Renal cortical epithelial cell (primary cell): ENCODE measurements at regions not wholly inside any gene's neighbourhood (a gene's known extent, or its start where the extent isn't known, plus 50 kb on each side); places are given as distances from the start of the nearest gene placed in this dataset.
"Not testable (repeated sequence)": the region's sequence is repeated elsewhere in the genome, so short reads cannot be mapped to it uniquely, and the experiment has no call there.

Source experiments
- DNase-seq: peaks from one replicate; pipeline ENCODE4 v3.0.0-alpha.2; 2011; ENCODE audit warnings: low read depth

GRCh38 chr1:81220614-81221071 is 580.1 kb upstream of the ADGRL2 start:
- DNase-seq: no peak

GRCh38 chr1:81217058-81217457 is 583.7 kb upstream of the ADGRL2 start:
- DNase-seq: no peak

- no peak for DNase-seq
Observed at GRCh38 chr1:81213279-81213678, 587.5 kb upstream of the ADGRL2 start.

GRCh38 chr1:81209461-81209860 is 591.3 kb upstream of the ADGRL2 start:
- DNase-seq: no peak

GRCh38 chr1:81208441-81208840 is 592.3 kb upstream of the ADGRL2 start:
- no peak for DNase-seq

DNA sequence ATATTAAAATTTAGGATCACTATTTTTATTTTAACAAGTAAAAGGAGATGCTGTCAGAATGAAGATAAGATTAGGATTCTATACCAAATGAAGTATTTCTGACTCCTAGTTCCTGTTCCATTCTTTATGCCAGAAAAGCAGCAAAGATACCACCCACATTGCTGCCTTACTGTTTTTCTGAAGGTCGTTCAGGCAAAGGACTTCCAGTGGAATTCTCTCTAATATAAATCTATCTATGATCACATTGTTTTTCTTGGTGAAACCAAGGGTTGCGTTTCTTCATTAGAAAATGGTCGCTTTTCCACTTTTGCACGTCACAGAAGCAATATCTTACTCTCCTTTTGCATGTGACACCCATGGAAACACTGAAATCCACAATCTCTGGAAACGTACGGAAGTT is 594.8 kb upstream of the ADGRL2 start:
- DNase-seq: no peak

DNA sequence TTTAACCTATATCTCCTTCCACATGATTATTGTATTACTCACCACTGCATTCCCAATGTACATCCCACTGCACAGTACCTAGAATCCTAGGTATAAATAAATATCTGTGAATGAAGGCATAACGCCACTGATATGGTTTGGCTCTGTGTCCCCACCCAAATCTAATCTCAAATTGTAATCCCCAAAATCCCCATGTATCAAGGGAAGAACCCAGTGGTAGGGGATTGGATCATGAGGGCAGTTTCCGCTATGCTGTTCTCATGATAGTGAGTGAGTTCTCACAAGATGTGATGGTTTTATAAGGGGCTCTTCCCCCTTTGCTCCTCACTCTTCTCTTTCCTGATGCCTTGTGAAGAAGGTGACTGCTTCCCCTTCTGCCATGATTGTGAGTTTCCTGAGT is 599.0 kb upstream of the ADGRL2 start:
- DNase-seq: no peak

- no peak for DNase-seq
Observed at GRCh38 chr1:81197591-81197990, 603.1 kb upstream of the ADGRL2 start.

GRCh38 chr1:81192647-81193642 is 607.8 kb upstream of the ADGRL2 start:
- DNase-seq: no peak

DNA sequence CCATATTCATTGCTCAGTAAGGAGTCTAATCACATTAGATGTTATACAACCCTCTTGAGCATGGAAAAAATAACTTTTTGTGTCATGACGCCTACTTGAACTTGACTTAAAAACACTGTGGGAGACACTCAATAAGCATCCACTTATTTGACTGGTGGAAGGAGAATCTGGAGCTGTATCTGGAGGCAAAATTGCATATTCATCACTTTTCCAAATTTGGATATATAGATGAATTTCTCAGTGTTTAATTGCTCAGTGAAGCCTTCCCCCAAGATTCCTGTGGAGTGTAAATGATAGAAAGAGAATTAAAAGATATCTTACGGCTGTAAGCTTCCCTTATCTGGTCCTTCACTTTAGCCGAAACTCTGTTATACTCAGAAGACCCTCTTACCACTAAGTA is 610.7 kb upstream of the ADGRL2 start:
- no peak for DNase-seq

GRCh38 chr1:81187635-81188034 is 613.1 kb upstream of the ADGRL2 start:
- no peak for DNase-seq

- no peak for DNase-seq
Observed at GRCh38 chr1:81186261-81186660, 614.5 kb upstream of the ADGRL2 start.

DNA sequence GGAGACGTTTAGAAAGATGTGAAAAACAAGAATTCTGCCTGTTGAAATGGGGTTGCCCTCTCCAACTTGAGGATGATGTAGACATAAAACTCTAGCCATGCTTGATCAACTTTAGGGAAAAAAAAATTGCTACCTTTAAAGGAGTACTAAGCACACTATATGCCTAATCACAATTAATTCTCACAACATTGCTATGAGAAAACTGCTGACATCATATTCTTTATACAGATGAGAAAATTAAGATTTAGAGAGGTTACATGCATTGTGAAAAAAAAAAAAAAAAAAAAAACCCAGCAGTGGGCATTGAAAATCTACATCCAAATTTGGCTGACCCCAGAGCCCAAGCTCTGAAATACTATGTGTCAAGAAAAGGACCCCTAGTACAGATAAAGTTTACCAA is 617.2 kb upstream of the ADGRL2 start:
- no peak for DNase-seq

GRCh38 chr1:81183051-81183450 is 617.7 kb upstream of the ADGRL2 start:
- no peak for DNase-seq

DNA sequence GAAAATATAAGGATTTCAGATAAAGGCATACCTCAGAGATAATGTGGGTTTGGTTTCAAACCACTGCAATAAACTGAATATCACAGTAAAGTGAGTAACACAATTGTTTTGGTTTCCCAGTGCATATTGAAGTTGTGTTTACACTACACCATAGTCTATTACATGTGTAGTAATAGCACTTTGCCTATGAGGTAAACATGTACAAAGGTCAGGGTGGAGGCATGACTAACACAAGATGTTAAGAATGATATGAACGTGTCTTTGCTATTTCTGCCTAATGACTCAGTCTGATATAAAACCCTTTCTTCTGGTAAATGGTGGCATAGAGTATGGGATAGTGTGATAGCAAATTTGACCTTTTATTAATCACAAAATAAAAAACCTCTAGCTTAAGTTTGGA is 621.5 kb upstream of the ADGRL2 start:
- peak; percentile 91 for DNase-seq

GRCh38 chr1:81178431-81179093 is 622.2 kb upstream of the ADGRL2 start:
- DNase-seq: not testable (repeated sequence)

GRCh38 chr1:81174811-81175476 is 625.8 kb upstream of the ADGRL2 start:
- peak; percentile 98 for DNase-seq

DNA sequence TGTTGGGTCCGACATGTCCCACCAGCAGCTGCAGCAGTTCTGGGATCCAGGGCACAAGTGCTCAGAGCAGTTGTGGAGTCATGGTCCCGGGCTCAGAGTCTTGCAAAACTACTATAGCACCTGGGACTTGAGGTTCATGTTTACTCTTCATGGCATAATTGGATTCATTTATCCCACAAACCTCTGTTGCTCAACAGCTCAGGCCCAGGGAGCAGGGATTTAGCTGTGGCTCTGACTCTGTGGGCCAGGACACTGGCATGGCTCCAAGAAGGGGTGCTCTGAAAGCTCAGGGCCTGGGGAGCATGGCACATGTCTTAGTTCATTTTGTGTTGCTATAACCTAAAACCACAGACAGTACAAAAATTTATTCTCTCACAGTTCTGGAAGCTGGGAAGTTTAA is 626.7 kb upstream of the ADGRL2 start:
- peak; percentile 92 for DNase-seq

- no peak for DNase-seq
Observed at GRCh38 chr1:81172483-81172882, 628.3 kb upstream of the ADGRL2 start.

GRCh38 chr1:81170721-81171120 is 630.0 kb upstream of the ADGRL2 start:
- DNase-seq: no peak

- no peak for DNase-seq
Observed at GRCh38 chr1:81165963-81166362, 634.8 kb upstream of the ADGRL2 start.

DNA sequence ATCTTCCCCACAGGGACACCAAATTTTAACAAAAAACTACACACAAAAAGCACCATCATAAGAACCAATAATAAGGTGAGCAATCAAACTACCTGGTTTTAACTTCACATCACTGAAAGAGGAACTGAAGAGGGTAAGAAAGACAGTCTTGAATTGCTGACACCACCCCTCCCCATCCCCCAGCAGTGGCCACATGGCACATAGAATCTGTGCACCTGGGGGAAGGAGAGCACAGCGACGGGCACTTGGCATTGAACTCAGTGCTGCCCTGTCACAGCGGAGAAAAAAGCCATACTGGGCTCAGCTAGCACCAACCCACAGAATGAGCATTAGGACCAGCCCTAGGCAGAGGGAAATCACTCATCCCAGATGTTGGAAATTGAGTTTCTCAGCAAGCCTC is 640.0 kb upstream of the ADGRL2 start:
- DNase-seq: no peak
